HG02852 (cell line): ENCODE measurements at regions not wholly inside any gene's neighbourhood (a gene's known extent, or its start where the extent isn't known, plus 50 kb on each side); places are given as distances from the start of the nearest gene placed in this dataset.
A peak's percentile ranks its signal among the peaks of the same experiment; 100 is the strongest.

Experiments
- ATAC-seq: cut with Tn5 transposase; IDR thresholded peaks from one replicate; pipeline ENCODE4 v1.9.1; 2021; ENCODE audit warnings: mild to moderate bottlenecking, moderate library complexity; ENCODE audit not compliant: unreplicated experiment

DNA sequence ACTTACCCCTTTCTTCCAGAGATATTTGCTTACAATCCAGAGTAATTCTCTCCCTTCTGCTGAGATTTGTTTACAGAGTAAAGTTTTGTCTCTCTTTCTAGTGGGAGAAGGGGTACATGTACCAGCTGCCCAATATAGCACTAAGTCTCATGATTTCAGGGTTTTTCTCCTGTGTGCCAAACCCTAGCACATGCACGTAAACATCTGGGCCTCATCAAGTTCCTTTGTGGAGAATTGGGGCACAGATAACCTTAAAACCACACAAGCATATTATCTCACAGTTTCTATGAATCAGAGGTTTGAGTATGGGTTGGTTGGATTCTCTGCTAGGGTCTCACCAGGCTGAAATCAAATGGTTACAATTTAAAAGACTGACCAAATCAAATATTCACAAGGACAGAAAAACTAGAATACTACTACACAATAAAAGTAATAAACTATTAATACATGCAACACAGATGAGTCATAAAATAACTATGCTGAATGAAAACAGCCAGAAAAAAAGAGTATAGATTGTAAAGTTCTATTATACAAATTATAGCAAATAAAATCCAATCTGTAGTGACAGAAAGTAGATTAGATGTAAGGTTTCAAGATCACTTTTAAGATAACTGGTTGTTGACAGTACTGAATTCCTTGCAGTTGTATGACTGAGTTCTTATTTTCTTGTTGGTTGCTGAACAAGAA is 347.4 kb upstream of the PTBP2 start:
- no peak for ATAC-seq

DNA sequence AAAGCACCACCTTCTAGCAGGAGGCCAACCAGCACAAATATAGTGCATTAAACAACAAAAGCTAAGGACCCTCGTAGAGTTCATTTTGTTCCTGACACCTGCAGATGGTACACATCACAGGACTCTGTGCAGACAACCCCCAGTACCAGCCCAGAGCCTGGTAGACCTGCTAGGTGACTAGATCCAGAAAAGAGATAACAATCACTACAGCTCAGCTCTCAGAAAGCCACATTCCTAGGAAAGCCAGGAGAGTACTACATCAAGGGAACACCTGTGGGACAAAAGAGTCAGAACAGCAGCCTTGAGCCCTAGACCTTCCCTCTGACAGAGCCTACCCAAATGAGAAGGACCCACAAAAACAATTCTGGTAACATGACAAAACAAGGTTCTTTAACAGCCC is 344.7 kb upstream of the PTBP2 start:
- no peak for ATAC-seq

DNA sequence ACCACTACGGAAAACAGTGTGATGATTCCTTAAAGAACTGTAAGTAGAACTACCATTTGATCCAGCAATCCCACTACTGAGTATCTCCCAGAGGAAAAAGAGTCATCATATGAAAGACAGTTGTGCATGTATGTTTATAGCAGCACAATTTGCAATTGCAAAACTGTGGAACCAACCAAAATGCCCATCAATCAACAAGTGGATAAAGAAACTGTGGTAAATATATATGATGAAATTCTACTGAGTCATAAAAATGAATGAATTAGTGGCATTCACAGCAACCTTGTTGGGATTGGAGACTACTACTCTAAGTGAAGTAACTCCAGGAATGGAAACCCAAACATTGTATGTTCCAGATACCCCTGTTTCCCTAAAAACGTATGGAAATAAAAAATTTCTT is 337.0 kb upstream of the PTBP2 start:
- no peak for ATAC-seq

DNA sequence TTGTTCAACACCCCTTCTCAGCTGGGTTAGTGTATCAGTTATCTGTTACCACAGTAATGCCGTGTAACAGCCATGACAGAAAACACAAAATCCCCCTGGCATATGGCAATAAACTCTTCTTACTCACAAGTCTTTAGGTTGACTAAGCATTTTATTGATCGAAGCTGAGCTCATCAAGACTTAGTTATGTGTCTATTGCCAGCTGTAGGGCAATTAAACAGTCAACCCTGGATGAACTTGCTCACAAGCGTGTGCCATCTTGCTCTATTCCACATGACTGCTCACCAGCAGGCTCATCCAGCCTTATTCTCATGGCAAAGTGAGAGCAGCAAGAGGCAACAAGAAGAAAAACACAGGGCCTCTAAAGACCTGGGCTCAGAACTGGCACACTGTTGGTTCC is 333.8 kb upstream of the PTBP2 start:
- no peak for ATAC-seq

DNA sequence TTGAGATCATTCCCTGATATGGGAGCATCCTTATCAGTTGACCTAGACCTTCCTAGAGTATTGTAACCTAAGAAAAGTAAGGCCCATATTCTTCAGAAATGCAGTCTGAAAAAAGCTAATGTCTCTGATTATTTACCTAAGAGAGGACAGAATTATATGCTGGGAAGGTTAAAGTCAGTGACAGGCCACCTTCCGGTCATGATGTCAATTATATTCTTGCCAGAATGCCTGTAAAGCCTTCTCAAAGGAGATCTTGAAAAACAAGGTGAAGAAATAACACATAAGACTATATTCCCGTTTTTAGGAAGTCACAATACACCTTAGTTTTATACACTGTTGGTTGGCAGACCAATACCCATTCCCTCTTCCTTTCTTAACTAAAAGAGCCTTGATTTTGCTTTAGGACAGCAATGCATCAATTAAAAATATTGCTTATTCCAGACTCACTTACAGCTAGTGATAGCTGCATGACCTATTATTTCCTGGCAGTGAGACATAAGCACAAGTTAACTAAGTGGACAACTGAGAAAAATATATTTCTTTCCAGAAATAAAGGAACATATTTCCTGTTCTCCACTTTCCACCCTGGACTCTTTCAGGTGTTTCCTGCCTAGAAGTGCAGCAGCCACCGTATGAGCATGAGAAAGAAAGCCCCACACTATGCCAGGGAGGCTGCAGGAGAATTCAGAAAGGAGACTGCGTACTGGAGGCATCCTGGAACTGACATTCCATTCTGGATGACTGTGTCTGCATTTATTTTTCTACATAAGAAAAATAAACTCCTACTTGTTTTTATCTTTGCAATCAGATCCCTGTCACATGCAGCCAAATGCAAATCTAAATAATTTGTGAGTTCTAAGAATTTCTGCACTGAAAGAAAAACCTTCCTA is 332.9 kb upstream of the PTBP2 start:
- no peak for ATAC-seq

DNA sequence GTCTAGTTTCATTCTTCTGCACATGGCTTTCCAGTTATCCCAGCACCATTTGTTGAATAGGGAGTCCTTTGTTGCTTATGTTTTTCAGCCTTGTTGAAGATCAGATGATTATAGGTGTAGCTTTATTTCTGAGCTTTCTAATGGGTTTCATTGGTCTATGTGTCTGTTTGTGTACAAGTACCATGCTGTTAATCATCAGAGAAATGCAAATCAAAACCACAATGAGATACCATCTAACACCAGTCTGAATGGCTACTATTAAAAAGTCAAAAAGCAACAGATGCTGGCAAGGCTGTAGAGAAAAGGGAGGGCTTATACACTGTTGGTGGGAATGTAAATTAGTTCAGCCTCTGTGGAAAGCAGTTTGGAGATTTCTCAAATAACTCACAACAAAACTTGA is 321.5 kb upstream of the PTBP2 start:
- ATAC-seq: no peak

DNA sequence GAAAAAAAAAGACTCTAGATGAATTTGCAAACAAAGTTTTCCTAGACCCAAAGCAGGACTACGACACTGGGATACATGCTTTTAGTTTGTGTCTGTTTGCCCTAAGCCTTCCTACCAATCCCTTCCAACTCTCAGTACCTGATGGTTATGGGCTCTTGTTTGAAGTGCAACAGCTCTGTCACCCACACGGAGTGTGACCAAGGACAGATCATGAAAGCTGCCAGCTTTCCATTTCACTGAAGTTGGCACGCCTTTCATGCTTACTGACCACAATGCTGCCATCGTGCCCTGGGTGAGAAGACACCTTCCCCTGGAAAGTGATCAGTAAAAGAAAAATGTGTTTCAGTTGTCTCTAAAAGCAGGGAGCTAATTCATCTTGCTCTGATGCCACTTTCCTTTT is 312.5 kb upstream of the PTBP2 start:
- ATAC-seq: no peak

DNA sequence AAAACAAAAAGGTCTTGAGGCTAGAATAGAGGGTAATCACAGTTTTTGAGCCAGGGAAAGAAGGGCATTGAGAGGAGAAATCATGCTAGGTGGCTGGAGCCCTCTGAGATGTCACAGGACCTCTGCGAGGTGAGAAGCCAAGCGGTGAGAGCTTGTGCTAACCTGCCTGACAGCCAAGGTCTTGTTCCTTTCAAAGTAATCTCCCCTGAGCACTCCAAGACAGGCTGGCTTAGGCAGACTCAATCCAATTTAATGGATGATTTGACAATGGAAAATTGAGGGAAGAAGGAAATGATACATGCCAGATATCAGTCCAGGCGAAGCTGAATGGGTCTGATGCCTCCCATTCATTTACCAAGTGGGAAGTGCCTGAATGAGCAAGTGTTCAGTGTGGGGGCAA is 311.9 kb upstream of the PTBP2 start:
- ATAC-seq: no peak

DNA sequence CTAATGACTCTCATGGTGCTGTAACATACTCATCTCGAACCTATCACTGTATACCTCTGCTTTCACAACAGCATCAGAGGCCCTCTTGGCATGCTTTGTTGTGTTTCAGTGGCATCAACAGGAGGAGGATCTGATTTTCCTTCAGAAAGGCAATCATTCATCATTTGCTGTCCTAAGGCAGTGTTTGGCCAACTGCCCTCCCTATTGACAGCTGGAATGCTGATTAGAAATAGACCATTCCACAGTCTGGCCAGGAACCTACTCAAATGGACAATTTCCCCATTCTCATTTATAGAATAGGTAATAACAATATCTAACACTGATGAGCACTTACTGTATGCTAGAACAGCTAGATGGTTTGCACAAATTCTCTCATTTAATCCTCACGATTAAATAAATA is 310.6 kb upstream of the PTBP2 start:
- no peak for ATAC-seq

DNA sequence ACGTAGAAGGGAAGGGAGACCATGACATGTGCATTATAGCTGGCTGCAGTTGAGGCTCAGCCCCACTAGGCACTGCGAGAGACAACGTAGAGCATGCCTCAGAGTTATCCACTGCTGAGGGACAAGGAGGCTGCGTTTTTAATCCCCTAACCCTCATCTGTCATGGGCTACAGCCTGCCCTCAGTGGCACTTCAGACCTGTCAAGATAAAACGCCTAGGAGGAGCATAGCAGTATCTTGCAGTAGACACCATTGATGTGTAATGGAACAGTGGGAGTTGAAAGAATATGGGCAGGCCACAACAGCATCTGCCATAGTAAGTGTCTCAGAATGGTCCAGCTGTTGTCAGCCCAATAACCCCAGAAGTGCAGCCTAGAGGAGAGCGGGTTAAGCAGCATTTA is 307.0 kb upstream of the PTBP2 start:
- ATAC-seq: no peak

DNA sequence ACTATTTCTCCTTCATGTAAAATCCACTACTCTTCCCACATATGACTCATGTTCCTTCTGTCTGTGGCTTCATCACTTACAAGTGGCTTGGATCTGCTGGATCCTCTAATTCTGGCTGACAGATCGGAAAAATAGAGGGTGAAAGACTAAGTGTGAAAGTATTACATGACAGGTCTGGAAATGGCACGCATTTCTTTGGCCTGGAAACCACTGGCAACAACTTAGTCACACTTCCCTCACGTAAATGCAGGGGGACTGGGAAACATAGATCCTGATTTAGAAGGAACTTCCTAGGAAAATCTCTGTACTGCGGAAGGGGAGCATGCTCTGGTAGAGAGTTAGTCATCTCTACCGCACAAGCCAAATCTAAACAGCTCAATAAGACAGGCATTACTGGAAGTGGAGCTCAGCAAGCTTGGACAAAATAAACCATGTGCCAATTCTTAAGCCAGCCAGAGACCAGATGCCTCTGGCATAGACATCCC is 305.4 kb upstream of the PTBP2 start:
- ATAC-seq: no peak

DNA sequence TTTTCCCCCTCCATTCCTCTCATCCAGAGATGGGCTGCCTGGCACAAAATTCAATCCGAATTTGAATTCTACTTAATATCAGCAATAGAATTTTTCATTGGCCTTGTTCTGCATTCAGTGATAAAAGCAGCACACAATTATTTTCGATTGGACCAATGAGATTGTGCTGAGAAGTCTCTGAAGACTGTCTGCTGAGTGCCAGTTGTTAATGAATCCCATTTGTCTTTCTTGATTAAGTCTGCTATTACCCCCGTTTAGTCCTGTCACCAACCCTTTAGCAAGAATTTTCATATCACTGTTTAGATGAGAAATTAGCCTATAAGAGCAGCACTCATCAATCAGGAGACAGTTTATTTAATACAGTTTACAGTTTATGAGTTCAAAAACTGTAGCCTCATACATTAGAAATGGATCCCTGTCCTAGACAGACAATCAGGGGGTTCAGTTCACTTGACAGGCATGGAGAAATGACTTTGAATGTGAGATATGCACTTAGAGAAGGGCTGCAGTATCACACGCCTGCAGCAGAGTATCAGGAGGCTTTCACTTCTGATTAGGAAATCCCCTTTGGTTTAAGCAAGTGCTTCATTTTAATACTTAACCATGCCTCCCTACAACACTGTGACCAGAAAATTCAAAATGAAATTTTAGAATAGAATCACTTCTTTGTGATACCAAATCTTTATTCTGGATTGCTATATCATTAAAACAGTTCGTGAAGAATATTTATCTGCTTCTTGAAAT is 304.7 kb upstream of the PTBP2 start:
- ATAC-seq: peak; percentile 95

DNA sequence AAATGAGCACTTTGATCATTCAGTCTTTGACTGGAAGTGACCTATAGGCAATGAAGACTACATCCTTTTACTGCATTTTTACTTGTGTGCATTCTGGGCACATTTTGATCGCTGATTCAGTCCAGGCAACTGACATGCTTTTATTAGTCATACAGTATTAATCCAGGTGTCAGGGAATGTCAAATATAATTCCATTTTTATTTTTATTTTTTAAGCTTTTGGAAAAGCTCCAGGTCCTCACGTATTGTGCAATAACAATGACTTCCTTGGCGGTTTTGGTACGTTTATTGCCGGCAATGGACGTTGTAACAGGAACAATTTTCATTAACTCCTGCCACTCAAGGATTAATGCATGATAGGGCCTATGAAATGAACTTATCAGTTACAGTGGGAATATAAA is 302.6 kb upstream of the PTBP2 start:
- ATAC-seq: no peak

DNA sequence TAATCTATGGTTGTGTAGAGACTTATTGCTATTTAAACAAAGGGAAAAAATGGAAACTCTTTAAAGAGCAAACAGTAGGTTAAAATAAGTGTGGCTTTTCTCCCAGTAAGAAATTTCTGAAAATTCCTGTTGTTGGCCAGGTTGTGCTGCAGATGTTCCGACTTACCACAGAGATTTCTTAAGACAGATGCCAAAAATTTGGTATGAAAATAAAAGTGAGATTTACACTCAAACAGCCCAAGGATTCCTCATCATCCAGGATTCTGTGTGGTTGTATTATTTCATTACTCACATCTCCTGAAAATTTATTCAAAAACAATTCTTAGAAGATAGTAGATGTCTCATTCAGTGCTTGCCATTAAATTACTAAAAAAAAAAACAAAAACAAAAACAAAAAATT is 296.7 kb upstream of the PTBP2 start:
- ATAC-seq: no peak

DNA sequence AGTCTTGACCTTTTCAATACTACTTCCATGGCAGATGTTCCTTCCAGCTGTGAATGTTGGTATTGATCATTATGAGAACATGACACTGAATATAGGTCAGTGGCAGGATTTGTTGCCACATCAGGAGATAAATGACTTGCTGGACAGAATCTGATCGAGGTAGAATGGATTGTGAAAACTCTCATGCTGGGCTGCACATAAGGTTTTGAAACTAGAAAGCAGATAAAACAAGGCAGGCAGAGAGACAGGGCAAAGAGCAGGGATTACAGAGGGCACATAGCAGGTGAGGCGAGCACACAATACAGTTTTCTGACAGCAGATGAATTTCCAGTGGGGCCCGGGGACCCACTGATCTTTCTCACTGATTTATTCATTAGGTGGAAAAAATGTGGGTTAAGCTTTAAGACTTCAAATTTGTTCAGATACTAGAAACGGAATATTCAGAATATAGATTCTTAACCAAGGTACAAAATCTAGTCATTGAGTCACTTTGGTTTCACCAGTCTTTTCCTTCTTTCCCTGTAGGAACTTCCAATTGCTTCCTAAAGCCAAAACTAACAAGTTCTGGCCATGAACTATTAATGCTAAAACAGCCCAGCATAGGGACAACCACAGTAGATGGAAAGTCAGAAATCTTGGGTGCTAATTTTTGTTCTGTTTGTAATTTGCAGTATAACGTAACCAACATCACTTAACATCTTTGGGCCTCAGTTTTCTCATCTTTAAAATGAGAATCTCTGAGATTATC is 296.0 kb upstream of the PTBP2 start:
- ATAC-seq: no peak

DNA sequence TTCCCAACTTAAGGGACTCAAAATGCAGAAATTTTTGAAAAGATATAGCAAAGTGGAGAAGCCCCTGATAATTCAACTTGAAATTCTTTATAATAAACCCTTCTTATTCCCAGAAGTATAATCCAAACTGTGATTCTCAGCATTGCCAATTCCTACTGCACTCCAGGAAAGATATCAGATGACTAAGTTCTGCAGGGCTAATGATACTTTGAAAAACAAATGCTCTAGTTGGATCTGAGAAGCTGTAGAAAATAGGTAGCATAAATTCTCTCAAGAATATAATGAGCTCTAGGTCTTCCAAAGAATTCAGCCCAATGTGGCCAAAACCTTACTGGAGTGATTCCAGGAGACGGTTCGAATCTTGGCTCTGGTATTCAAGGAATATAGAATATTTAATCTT is 294.0 kb upstream of the PTBP2 start:
- ATAC-seq: no peak

DNA sequence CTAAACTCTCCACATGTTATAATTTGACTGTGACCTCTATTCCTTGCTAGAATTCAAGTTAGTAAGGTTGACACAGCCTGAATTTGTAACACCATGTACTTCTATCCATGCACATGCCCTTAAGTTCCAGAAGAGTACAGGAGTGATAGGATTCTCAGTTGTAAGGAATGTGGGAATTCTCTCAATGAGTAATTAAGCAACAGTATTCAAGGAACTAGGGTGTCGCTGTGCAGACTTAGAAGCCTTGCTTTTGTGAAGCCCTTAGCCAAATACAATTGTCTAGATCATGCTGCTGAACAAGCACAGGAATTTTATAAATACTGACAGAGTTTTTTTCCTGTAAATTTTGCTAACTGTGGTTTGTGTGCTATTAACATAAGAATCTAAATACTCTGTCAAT is 276.3 kb upstream of the PTBP2 start:
- ATAC-seq: no peak

DNA sequence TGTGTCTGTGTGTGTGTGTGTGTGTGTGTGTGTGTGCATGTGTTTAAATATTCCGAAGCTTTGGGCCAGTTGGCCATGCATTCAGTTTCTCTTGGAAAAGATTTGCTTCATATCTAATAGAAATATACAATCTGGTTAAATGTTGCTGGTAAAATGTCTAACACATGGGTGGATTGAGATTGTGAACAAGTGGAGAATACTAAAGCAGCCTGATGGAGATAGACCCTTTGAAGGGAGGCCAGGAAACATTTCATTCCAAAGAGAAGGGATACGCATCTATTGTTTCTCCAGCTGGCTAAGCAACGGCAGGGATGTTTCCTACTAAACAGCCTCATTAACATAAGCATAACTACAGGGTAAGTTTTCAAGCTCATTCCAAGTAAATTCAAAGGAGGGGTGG is 257.5 kb upstream of the PTBP2 start:
- ATAC-seq: no peak

DNA sequence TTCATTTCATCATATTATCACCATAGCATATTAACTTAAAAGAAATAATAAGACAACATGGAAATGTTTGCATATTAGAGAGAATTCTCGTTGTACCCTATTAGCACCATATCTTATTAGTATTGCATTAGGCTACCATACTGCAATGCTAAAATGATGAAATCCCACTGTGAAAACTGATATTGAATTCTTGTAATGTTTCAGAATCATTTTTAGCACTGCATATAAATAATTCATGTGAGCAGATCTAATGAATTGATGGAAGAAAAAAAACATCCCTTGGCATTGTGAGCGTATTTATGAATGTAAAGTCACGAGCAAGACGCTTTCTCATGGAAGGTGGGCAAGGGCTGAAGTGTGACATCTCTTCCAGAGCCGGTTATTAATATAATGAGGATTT is 257.1 kb upstream of the PTBP2 start:
- ATAC-seq: no peak

DNA sequence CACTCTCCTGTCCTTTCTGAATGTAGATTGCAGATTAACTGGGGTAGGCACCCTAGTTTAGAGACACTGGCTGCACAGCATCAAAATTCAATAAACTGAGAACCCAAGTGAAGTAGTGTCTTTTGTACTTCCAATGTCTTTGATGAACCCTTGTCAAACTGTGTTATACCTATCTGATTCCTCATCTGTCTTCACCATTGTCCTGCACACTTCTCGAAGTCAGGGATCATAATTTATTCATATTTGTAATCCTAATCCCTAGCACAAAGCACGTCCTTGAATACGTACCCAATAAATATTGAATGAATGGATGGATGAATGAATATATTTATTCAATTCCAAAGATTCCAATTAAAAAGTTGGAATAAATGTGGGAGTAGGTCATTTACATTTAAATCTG is 256.6 kb upstream of the PTBP2 start:
- no peak for ATAC-seq

DNA sequence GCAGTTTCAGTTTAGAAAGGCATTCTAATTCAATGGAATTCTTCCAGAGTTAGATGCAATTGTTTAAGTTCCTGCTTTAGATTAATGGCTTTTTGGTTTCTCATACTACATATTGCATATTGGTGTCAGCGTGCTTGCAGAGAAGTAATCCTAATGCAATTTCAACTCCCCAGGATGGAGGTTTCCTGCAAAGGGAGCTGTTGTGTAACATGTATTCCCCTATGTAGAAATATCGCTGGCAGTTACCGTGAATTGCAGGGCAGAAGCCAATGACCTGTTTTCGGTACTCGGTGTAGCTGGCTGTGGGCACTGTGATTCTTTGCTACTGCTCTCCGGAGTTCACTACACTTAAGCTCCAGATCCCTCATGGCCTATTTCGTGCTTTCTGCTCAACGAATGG is 256.1 kb upstream of the PTBP2 start:
- no peak for ATAC-seq
